A549 (cell line): ENCODE measurements at regions not wholly inside any gene's neighbourhood (a gene's known extent, or its start where the extent isn't known, plus 50 kb on each side); places are given as distances from the start of the nearest gene placed in this dataset.

ENCODE experiments used
- BCL3 ChIP-seq: fragments of >200 bp; sonication (Bioruptor Twin); formaldehyde crosslinking; IDR thresholded peaks from 3 replicates; pipeline ENCODE4 v1.6.1; 2016
- BHLHE40 ChIP-seq: IDR thresholded peaks from 2 replicates; pipeline ENCODE4 v1.6.1; 2012; ENCODE audit warnings: low read depth, low read length, inconsistent platforms
- CHD4 ChIP-seq: fragments of 200-600 bp; sonication (generic); IDR thresholded peaks from 2 replicates; pipeline ENCODE4 v1.6.1; 2016; ENCODE audit warnings: antibody characterized with exemption, mild to moderate bottlenecking, borderline replicate concordance
- EHF ChIP-seq: fragments of 250-450 bp; sonication (Bioruptor Pico); IDR thresholded peaks from 2 replicates; pipeline ENCODE4 v1.5.0; 2020; ENCODE audit warnings: mild to moderate bottlenecking
- ELK1 ChIP-seq: fragments of 150-350 bp; IDR thresholded peaks from 2 replicates; pipeline ENCODE4 v1.6.1; 2014; ENCODE audit warnings: low read depth, mild to moderate bottlenecking, low read length
- FOXS1 ChIP-seq: fragments of 250-450 bp; sonication (Bioruptor Pico); IDR thresholded peaks from 2 replicates; pipeline ENCODE4 v1.5.0; 2020; ENCODE audit warnings: mild to moderate bottlenecking, moderate library complexity
- KDM1A ChIP-seq: fragments of 200-600 bp; sonication (generic); IDR thresholded peaks from 2 replicates; pipeline ENCODE4 v1.6.1; 2016; ENCODE audit warnings: low read depth, mild to moderate bottlenecking
- MYC ChIP-seq: IDR thresholded peaks from 2 replicates; pipeline ENCODE4 v1.6.1; 2012; ENCODE audit warnings: mild to moderate bottlenecking, inconsistent platforms, low read length, improper control_type of control experiment, borderline replicate concordance
- POLR2A ChIP-seq: IDR thresholded peaks from 2 replicates; pipeline ENCODE4 v1.6.1; 2012; ENCODE audit warnings: mild to moderate bottlenecking, low read length
- RAD21 ChIP-seq, 2 experiments: fragments of >200 bp in 1 of 2; sonication (Bioruptor Twin) in 1 of 2; formaldehyde crosslinking in 1 of 2; IDR thresholded peaks in 1 of 2; conservative IDR thresholded peaks in 1 of 2; 2 replicates in 1 of 2; 3 replicates in 1 of 2; pipeline ENCODE4 v1.6.1; 2012 to 2018; ENCODE audit warnings: inconsistent platforms in 1 of 2
- TF ChIP-seq, protein P1 (sequence below): fragments of >200 bp; sonication (Bioruptor Twin); formaldehyde crosslinking; IDR thresholded peaks from 3 replicates; pipeline ENCODE4 v1.5.1; 2016
- TF ChIP-seq, protein P2 (sequence below): fragments of 200-600 bp; sonication (generic); IDR thresholded peaks from 2 replicates; pipeline ENCODE4 v1.6.1; 2016; ENCODE audit warnings: antibody characterized with exemption, mild to moderate bottlenecking, moderate library complexity

GRCh38 chr13:40187841-40188591 is 478.4 kb downstream of the FOXO1 start:
- TF ChIP-seq, protein P1, sequence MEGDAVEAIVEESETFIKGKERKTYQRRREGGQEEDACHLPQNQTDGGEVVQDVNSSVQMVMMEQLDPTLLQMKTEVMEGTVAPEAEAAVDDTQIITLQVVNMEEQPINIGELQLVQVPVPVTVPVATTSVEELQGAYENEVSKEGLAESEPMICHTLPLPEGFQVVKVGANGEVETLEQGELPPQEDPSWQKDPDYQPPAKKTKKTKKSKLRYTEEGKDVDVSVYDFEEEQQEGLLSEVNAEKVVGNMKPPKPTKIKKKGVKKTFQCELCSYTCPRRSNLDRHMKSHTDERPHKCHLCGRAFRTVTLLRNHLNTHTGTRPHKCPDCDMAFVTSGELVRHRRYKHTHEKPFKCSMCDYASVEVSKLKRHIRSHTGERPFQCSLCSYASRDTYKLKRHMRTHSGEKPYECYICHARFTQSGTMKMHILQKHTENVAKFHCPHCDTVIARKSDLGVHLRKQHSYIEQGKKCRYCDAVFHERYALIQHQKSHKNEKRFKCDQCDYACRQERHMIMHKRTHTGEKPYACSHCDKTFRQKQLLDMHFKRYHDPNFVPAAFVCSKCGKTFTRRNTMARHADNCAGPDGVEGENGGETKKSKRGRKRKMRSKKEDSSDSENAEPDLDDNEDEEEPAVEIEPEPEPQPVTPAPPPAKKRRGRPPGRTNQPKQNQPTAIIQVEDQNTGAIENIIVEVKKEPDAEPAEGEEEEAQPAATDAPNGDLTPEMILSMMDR: no peak
- no peak for TF ChIP-seq ELK1
- TF ChIP-seq BCL3: no peak
- no peak for TF ChIP-seq CHD4
- TF ChIP-seq EHF (CRISPR knock-in tag): no peak
- TF ChIP-seq, protein P2, sequence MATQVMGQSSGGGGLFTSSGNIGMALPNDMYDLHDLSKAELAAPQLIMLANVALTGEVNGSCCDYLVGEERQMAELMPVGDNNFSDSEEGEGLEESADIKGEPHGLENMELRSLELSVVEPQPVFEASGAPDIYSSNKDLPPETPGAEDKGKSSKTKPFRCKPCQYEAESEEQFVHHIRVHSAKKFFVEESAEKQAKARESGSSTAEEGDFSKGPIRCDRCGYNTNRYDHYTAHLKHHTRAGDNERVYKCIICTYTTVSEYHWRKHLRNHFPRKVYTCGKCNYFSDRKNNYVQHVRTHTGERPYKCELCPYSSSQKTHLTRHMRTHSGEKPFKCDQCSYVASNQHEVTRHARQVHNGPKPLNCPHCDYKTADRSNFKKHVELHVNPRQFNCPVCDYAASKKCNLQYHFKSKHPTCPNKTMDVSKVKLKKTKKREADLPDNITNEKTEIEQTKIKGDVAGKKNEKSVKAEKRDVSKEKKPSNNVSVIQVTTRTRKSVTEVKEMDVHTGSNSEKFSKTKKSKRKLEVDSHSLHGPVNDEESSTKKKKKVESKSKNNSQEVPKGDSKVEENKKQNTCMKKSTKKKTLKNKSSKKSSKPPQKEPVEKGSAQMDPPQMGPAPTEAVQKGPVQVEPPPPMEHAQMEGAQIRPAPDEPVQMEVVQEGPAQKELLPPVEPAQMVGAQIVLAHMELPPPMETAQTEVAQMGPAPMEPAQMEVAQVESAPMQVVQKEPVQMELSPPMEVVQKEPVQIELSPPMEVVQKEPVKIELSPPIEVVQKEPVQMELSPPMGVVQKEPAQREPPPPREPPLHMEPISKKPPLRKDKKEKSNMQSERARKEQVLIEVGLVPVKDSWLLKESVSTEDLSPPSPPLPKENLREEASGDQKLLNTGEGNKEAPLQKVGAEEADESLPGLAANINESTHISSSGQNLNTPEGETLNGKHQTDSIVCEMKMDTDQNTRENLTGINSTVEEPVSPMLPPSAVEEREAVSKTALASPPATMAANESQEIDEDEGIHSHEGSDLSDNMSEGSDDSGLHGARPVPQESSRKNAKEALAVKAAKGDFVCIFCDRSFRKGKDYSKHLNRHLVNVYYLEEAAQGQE: no peak
- TF ChIP-seq BHLHE40: no peak
- no peak for TF ChIP-seq POLR2A
- TF ChIP-seq FOXS1 (CRISPR knock-in tag): no peak
- no peak for TF ChIP-seq KDM1A
- no peak for TF ChIP-seq MYC
- TF ChIP-seq RAD21 (conservative IDR thresholded peaks at IDR 0.05 in 1 of 2, IDR thresholded peaks at IDR 0.05 in 1 of 2): no peak
